H1 (cell line): ENCODE measurements at regions not wholly inside any gene's neighbourhood (a gene's known extent, or its start where the extent isn't known, plus 50 kb on each side); places are given as distances from the start of the nearest gene placed in this dataset.

Source experiments
- CTCF ChIA-PET: fragments of 300-600 bp; sonication (Branson Sonifier 250); formaldehyde crosslinking; loops from one replicate; lab custom pipeline; 2021; ENCODE audit not compliant: partially characterized antibody; lab: Charles Lee
- POLR2A ChIA-PET: fragments of 300-600 bp; sonication (Branson Sonifier 250); formaldehyde crosslinking; loops from one replicate; lab custom pipeline; 2021; ENCODE audit warnings: inconsistent platforms; ENCODE audit not compliant: partially characterized antibody; lab: Charles Lee
- DNase-seq, 2 experiments: peaks; one replicate each; pipeline versions ENCODE4 v3.0.0 to v3.0.0-alpha.2; 2010 to 2022; ENCODE audit warnings: low spot score in 2 of 2, low read depth in 1 of 2, mixed read lengths in 1 of 2
- FAIRE-seq: peaks from 2 replicates; lab custom pipeline; 2011; peaks lifted over from hg19 to GRCh38; lab: Jason Lieb, UNC
- H2AFZ ChIP-seq: 2 replicates; pipeline ENCODE4 v1.8.1; 2012; ENCODE audit warnings: low read length, inconsistent platforms
- H2AK5ac ChIP-seq: 2 replicates; pipeline ENCODE4 v1.6.1; 2013; ENCODE audit warnings: low read depth, low read length
- H2BK120ac ChIP-seq: replicated peaks from 2 replicates; pipeline ENCODE3; 2013; ENCODE audit warnings: low read depth, low read length, inconsistent platforms
- H2BK12ac ChIP-seq: 2 replicates; pipeline ENCODE4 v1.6.1; 2013; ENCODE audit warnings: low read depth, low read length
- H2BK15ac ChIP-seq: 2 replicates; pipeline ENCODE4 v1.6.1; 2013; ENCODE audit warnings: low read length
- H2BK20ac ChIP-seq: 2 replicates; pipeline ENCODE4 v1.6.1; 2013; ENCODE audit warnings: low read length
- H2BK5ac ChIP-seq: 2 replicates; pipeline ENCODE4 v1.6.1; 2013; ENCODE audit warnings: low read depth, low read length
- H3K14ac ChIP-seq: 2 replicates; pipeline ENCODE4 v1.6.1; 2013; ENCODE audit warnings: inconsistent platforms; ENCODE audit not compliant: insufficient read length
- H3K18ac ChIP-seq: 2 replicates; pipeline ENCODE4 v1.6.1; 2013; ENCODE audit warnings: low read length; ENCODE audit errors: extremely low read depth
- H3K23ac ChIP-seq: 2 replicates; pipeline ENCODE4 v1.6.1; 2013; ENCODE audit warnings: inconsistent platforms; ENCODE audit not compliant: insufficient read length
- H3K23me2 ChIP-seq: 2 replicates; pipeline ENCODE4 v1.6.1; 2013; ENCODE audit warnings: low read depth, low read length
- H3K27ac ChIP-seq: 2 replicates; pipeline ENCODE4 v1.6.1; 2011; ENCODE audit warnings: low read depth, low read length, inconsistent platforms
- H3K27me3 ChIP-seq, 4 experiments: replicated peaks in 1 of 4; 1 replicate in 1 of 4; 2 replicates in 3 of 4; pipeline versions ENCODE4 v1.6.1 to v1.8.1; 2011 to 2013; ENCODE audit warnings: low read length in 3 of 4, mild to moderate bottlenecking in 3 of 4, inconsistent platforms in 2 of 4, mixed read lengths in 2 of 4, moderate library complexity in 1 of 4; ENCODE audit not compliant: control insufficient read depth in 3 of 4, insufficient read depth in 3 of 4; ENCODE audit errors: extremely low read depth in 1 of 4
- H3K36me3 ChIP-seq, 4 experiments: 2 replicates each; pipeline versions ENCODE4 v1.6.1 to v1.8.1; 2011 to 2013; ENCODE audit warnings: mild to moderate bottlenecking in 4 of 4, low read length in 3 of 4, moderate library complexity in 2 of 4, control low read depth in 1 of 4, inconsistent platforms in 1 of 4; ENCODE audit not compliant: insufficient read depth in 4 of 4, control insufficient read depth in 2 of 4
- H3K4ac ChIP-seq: replicated peaks from 2 replicates; pipeline ENCODE3; 2013; ENCODE audit warnings: low read length, low read depth, mixed read lengths, inconsistent platforms; ENCODE audit not compliant: insufficient read length
- H3K4me1 ChIP-seq, 4 experiments: replicated peaks in 1 of 4; 1 replicate in 1 of 4; 2 replicates in 3 of 4; pipeline versions ENCODE4 v1.6.1 to v1.8.1; 2011 to 2013; ENCODE audit warnings: low read length in 3 of 4, inconsistent platforms in 2 of 4, mixed read lengths in 1 of 4; ENCODE audit not compliant: insufficient read depth in 4 of 4, control insufficient read depth in 3 of 4
- H3K4me2 ChIP-seq, 2 experiments: 2 replicates each; pipeline versions ENCODE4 v1.6.1 to v1.8.1; 2011 to 2013; ENCODE audit warnings: low read depth in 2 of 2, low read length in 2 of 2, control low read depth in 1 of 2, inconsistent platforms in 1 of 2, mild to moderate bottlenecking in 1 of 2; ENCODE audit not compliant: insufficient read depth in 1 of 2
- H3K4me3 ChIP-seq, 4 experiments: fragments of 200-600, 300-600 bp in 1 of 4; sonication (generic), shearing (Covaris generic), sonication (Bioruptor Twin) in 1 of 4; 2 replicates each; pipeline versions ENCODE4 v1.5.1 to v1.8.1; 2011 to 2016; ENCODE audit warnings: low read length in 4 of 4, low read depth in 3 of 4, control low read depth in 2 of 4, inconsistent platforms in 2 of 4, mild to moderate bottlenecking in 2 of 4, mixed read lengths in 1 of 4, moderate library complexity in 1 of 4; ENCODE audit not compliant: insufficient read depth in 2 of 4; ENCODE audit errors: extremely low read depth in 1 of 4
- H3K56ac ChIP-seq: replicated peaks from 2 replicates; pipeline ENCODE3; 2013; ENCODE audit warnings: low read depth, mild to moderate bottlenecking, mixed read lengths, low read length, inconsistent platforms; ENCODE audit not compliant: insufficient read length
- H3K79me1 ChIP-seq: 2 replicates; pipeline ENCODE4 v1.6.1; 2013; ENCODE audit warnings: low read depth, low read length, control low read depth
- H3K79me2 ChIP-seq, 2 experiments: 2 replicates each; pipeline versions ENCODE4 v1.6.1 to v1.8.1; 2012 to 2013; ENCODE audit warnings: low read length in 2 of 2, mild to moderate bottlenecking in 2 of 2, inconsistent platforms in 1 of 2; ENCODE audit not compliant: insufficient read depth in 2 of 2, control insufficient read depth in 1 of 2
- H3K9ac ChIP-seq, 4 experiments: replicated peaks in 1 of 4; 1 replicate in 1 of 4; 2 replicates in 3 of 4; pipeline versions ENCODE4 v1.6.1 to v1.8.1; 2011 to 2013; ENCODE audit warnings: low read depth in 3 of 4, low read length in 3 of 4, control low read depth in 2 of 4, mild to moderate bottlenecking in 2 of 4, moderate library complexity in 2 of 4, inconsistent platforms in 1 of 4; ENCODE audit errors: extremely low read depth in 1 of 4
- H3K9me3 ChIP-seq, 2 experiments: 2 replicates each; pipeline versions ENCODE4 v1.6.1 to v1.8.1; 2012 to 2013; ENCODE audit warnings: mild to moderate bottlenecking in 2 of 2, moderate library complexity in 2 of 2, control low read depth in 1 of 2, inconsistent platforms in 1 of 2, low read depth in 1 of 2, low read length in 1 of 2, mixed read lengths in 1 of 2; ENCODE audit not compliant: insufficient read depth in 2 of 2
- H4K20me1 ChIP-seq, 2 experiments: replicated peaks in 1 of 2; 2 replicates each; pipeline versions ENCODE3 to v1.8.1; 2011 to 2013; ENCODE audit warnings: inconsistent platforms in 2 of 2, low read length in 2 of 2, mild to moderate bottlenecking in 1 of 2; ENCODE audit not compliant: insufficient read depth in 2 of 2, control insufficient read depth in 1 of 2
- H4K5ac ChIP-seq: 2 replicates; pipeline ENCODE4 v1.6.1; 2013; ENCODE audit warnings: low read length, low read depth, mixed read lengths, inconsistent platforms; ENCODE audit not compliant: insufficient read length
- H4K8ac ChIP-seq: 2 replicates; pipeline ENCODE4 v1.8.0; 2013; ENCODE audit warnings: mild to moderate bottlenecking, moderate library complexity, low read length, inconsistent platforms; ENCODE audit not compliant: insufficient read depth; ENCODE audit errors: extremely low read depth
- H4K91ac ChIP-seq: replicated peaks from 2 replicates; pipeline ENCODE3; 2013; ENCODE audit warnings: low read length, mixed read lengths, inconsistent platforms; ENCODE audit not compliant: insufficient read length
- ATF2 ChIP-seq: IDR thresholded peaks from 2 replicates; pipeline ENCODE4 v1.6.1; 2012; ENCODE audit warnings: low read length, inconsistent platforms
- BACH1 ChIP-seq: IDR thresholded peaks from 2 replicates; pipeline ENCODE4 v1.6.1; 2012; ENCODE audit warnings: low read length, improper control_type of control experiment
- BCL11A ChIP-seq, 2 experiments: IDR thresholded peaks; one replicate each; pipeline ENCODE4 v1.6.1; 2011; ENCODE audit warnings: low read depth in 2 of 2, low read length in 2 of 2, mild to moderate bottlenecking in 2 of 2
- BRCA1 ChIP-seq: IDR thresholded peaks from 2 replicates; pipeline ENCODE4 v1.6.1; 2012; ENCODE audit warnings: low read depth, low read length, improper control_type of control experiment
- CBX8 ChIP-seq: fragments of 300-800, 300-1000 bp; sonication (generic); IDR thresholded peaks from 2 replicates; pipeline ENCODE4 v1.7.1; 2016; ENCODE audit warnings: low read depth, low read length, borderline replicate concordance
- CREB1 ChIP-seq: IDR thresholded peaks from 2 replicates; pipeline ENCODE4 v1.6.1; 2012; ENCODE audit warnings: inconsistent platforms
- MAFK ChIP-seq: IDR thresholded peaks from 2 replicates; pipeline ENCODE4 v1.6.1; 2012; ENCODE audit warnings: low read depth, mild to moderate bottlenecking, improper control_type of control experiment, low read length
- NRF1 ChIP-seq: IDR thresholded peaks from 2 replicates; pipeline ENCODE4 v1.6.1; 2011; ENCODE audit warnings: mild to moderate bottlenecking, low read depth, low read length, improper control_type of control experiment
- PHF8 ChIP-seq: fragments of 200-600 bp; sonication (generic); conservative IDR thresholded peaks from 2 replicates; pipeline ENCODE4 v1.7.1; 2012; ENCODE audit warnings: low read depth, mild to moderate bottlenecking, inconsistent platforms, low read length, moderate library complexity
- USF2 ChIP-seq: IDR thresholded peaks from 2 replicates; pipeline ENCODE4 v1.6.1; 2011; ENCODE audit warnings: low read length, improper control_type of control experiment
- ZNF274 ChIP-seq: IDR thresholded peaks from 2 replicates; pipeline ENCODE4 v1.7.0; 2012; ENCODE audit warnings: low read length, borderline replicate concordance; ENCODE audit errors: extremely low read depth
- WGBS, 2 experiments: shearing (Covaris generic) in 1 of 2; methylation state at CpG; one replicate each; pipeline versions ENCODE4 v1.1.6 to v1.1.7; 2013 to 2015; ENCODE audit warnings: low lambda C conversion rate in 2 of 2, mixed read lengths in 2 of 2, inconsistent platforms in 1 of 2, low coverage in 1 of 2, missing lambda C conversion rate in 1 of 2; ENCODE audit not compliant: insufficient replicate concordance in 2 of 2, insufficient coverage in 1 of 2, insufficient read length in 1 of 2; ENCODE audit errors: extremely low coverage in 1 of 2, missing lambda C conversion rate in 1 of 2; 5-methylcytosine and 5-hydroxymethylcytosine counted together

- Histone ChIP-seq H3K4me1 (no peaks in the 10 kb centered on the region; a peak in 1 of 7 replicates), H3K9ac (no peak overlapping the region), H3K56ac (no peak overlapping the region), H4K20me1 (no peaks in the 10 kb centered on the region), H3K23ac (no peak overlapping the region), H4K5ac (no peak overlapping the region), H3K36me3 (no peaks in the 10 kb centered on the region), H4K91ac (no peak overlapping the region), H3K79me2 (no peaks in the 10 kb centered on the region), H3K23me2 (no peaks in the 10 kb centered on the region; the same call in 1 of the 2 replicates), H3K4me2 (no peak overlapping the region), H2AK5ac (no peak overlapping the region), H3K9me3 (no peaks in the 10 kb centered on the region), H3K4me3 (no peak overlapping the region), H2BK120ac (no peak overlapping the region), H3K18ac (no peak overlapping the region), H2AFZ (no peak overlapping the region), H3K79me1 (no peaks in the 10 kb centered on the region), H2BK5ac (no peak overlapping the region), H3K4ac (no peak overlapping the region), H2BK20ac (no peak overlapping the region), H2BK12ac (no peak overlapping the region), H3K27ac (no peak overlapping the region), H4K8ac (no peak overlapping the region), H3K27me3 (no peaks in the 10 kb centered on the region), H2BK15ac (no peak overlapping the region), H3K14ac (no peak overlapping the region)
- CTCF ChIA-PET, result interaction anchor here (0.6 kb wide), 1 partner anchor 572 kb away, joined by 5 read pairs; no protein-coding TSS in a partner anchor
- POLR2A ChIA-PET, result no interaction called here
- FAIRE-seq (no peak), DNase-seq (no peak)
- 92 to 100% methylated on average over 1 to 7 of the region's 7 CpGs for WGBS, 2 experiments
- no peak for TF ChIP-seq ZNF274
- no peak for TF ChIP-seq CREB1
- no peak for TF ChIP-seq BCL11A (IDR thresholded peaks at IDR 0.05; ENCODE audit: low read depth in 2 of 2, low read length in 2 of 2)
- TF ChIP-seq ATF2, result no peak
- TF ChIP-seq PHF8, result no peak
- no peak for TF ChIP-seq BRCA1
- no peak for TF ChIP-seq USF2
- TF ChIP-seq NRF1, result no peak
- TF ChIP-seq BACH1, result no peak
- TF ChIP-seq CBX8, result no peak
- no peak for TF ChIP-seq MAFK
These were observed 92.9 kb upstream of the GPRIN3 start for GRCh38 chr4:89400287-89401035.
